ENCODE measurements at regions not wholly inside any gene's neighbourhood (a gene's known extent, or its start where the extent isn't known, plus 50 kb on each side); places are given as distances from the start of the nearest gene placed in this dataset.

- no peak for DNase-seq (ENCODE audit: low spot score)
- in situ Hi-C loops (cut with MboI; ENCODE audit: low pct_unique_long_range_greater_than_20kb, low sequenced_read_pairs, unreplicated experiment) = no loop called here
- no peak for TF ChIP-seq CTCF (IDR thresholded peaks at IDR 0.05; ENCODE audit: extremely low read depth, insufficient read depth, missing control alignments)
Measured at GRCh38 chr11:92727769-92728168, 241.7 kb upstream of the MTNR1B start.

- DNase-seq (ENCODE audit: low spot score) = no peak
- TF ChIP-seq CTCF (IDR thresholded peaks at IDR 0.05; ENCODE audit: extremely low read depth, insufficient read depth, missing control alignments) = no peak
- in situ Hi-C loops (cut with MboI; ENCODE audit: low pct_unique_long_range_greater_than_20kb, low sequenced_read_pairs, unreplicated experiment) = no loop called here
Measured at GRCh38 chr11:92728628-92729027, 240.8 kb upstream of the MTNR1B start.

- no peak for DNase-seq (ENCODE audit: low spot score)
- no peak for TF ChIP-seq CTCF (IDR thresholded peaks at IDR 0.05; ENCODE audit: extremely low read depth, insufficient read depth, missing control alignments)
- in situ Hi-C loops (cut with MboI; ENCODE audit: low pct_unique_long_range_greater_than_20kb, low sequenced_read_pairs, unreplicated experiment) = no loop called here
Measured at GRCh38 chr11:92735039-92735438, 234.4 kb upstream of the MTNR1B start.

GRCh38 chr11:92738276-92738675 lies 231.2 kb upstream of the MTNR1B start:
- DNase-seq (ENCODE audit: low spot score) = no peak
- in situ Hi-C loops (cut with MboI; ENCODE audit: low pct_unique_long_range_greater_than_20kb, low sequenced_read_pairs, unreplicated experiment) = no loop called here
- TF ChIP-seq CTCF (IDR thresholded peaks at IDR 0.05; ENCODE audit: extremely low read depth, insufficient read depth, missing control alignments) = no peak

GRCh38 chr11:92739041-92739440 lies 230.4 kb upstream of the MTNR1B start:
- in situ Hi-C loops (cut with MboI; ENCODE audit: low pct_unique_long_range_greater_than_20kb, low sequenced_read_pairs, unreplicated experiment) = no loop called here
- DNase-seq (ENCODE audit: low spot score) = no peak
- TF ChIP-seq CTCF (IDR thresholded peaks at IDR 0.05; ENCODE audit: extremely low read depth, insufficient read depth, missing control alignments) = no peak

- DNase-seq (ENCODE audit: low spot score) = no peak
- no peak for TF ChIP-seq CTCF (IDR thresholded peaks at IDR 0.05; ENCODE audit: extremely low read depth, insufficient read depth, missing control alignments)
- in situ Hi-C loops (cut with MboI; ENCODE audit: low pct_unique_long_range_greater_than_20kb, low sequenced_read_pairs, unreplicated experiment) = no loop called here
Measured at GRCh38 chr11:92739491-92739890, 230.0 kb upstream of the MTNR1B start.

GRCh38 chr11:92740276-92740675 lies 229.2 kb upstream of the MTNR1B start:
- in situ Hi-C loops (cut with MboI; ENCODE audit: low pct_unique_long_range_greater_than_20kb, low sequenced_read_pairs, unreplicated experiment) = no loop called here
- DNase-seq (ENCODE audit: low spot score) = no peak
- TF ChIP-seq CTCF (IDR thresholded peaks at IDR 0.05; ENCODE audit: extremely low read depth, insufficient read depth, missing control alignments) = no peak
